Stimulated activated CD8-positive, alpha-beta memory T cell treated with anti-CD3 and anti-CD28 coated beads, Interleukin-15, amount 100 ng/mL, for 4 hours (primary cell): ENCODE measurements at regions not wholly inside any gene's neighbourhood (a gene's known extent, or its start where the extent isn't known, plus 50 kb on each side); places are given as distances from the start of the nearest gene placed in this dataset.

Experiments
- DNase-seq, 2 donors: peaks; one replicate each; pipeline ENCODE4 v3.0.0-alpha.2; 2020; ENCODE audit warnings: low read depth in 2 of 2

DNA sequence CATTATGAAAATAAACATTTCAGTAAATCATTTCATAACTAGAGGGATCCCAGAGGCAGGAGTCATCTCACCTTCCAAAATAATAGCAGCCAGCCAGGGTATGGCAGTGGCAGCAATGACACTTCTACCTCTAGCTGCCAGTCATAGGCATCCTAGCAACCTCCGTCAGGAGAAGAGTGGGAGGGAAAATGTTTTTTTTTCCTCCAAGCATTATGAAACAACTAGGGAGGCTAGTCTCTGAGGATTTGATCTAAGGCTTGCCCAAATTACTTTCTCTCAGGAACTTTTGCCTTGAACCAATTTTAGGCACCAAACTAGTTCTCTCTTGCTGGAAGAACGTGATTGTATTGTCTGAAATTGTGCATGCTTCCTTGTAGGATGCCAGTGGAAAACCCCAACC is 208.7 kb upstream of the PREP start:
- no peak for DNase-seq

DNA sequence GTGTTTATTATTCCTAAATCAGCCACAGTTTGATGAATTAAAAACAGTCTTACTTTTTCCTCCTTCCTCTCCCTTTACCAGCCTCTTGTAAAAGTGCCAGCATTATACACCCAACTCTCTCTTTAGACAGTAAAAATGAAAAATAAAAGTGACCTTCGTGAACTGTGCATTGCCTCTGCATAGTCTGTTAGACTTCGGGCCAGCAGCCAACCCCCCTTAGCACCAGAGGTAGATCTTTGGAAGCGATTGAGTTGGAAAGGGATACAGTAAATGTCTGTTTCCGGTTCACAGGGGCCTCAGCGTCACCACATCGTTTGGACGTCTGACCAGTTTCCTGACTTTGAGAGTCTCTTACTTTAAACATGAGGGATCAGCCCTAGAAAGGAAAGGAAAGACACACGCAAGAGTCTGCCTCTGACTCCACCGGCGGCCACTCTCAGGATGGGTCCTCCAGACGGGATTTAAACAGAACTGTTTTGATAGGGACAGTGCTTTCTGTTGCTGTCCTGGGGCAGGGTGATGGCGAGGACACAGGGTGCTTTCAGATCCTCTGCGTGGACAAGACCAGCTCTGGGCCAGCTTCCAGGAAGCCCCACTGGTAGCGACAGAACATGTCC is 206.6 kb upstream of the PREP start:
- DNase-seq = no peak

DNA sequence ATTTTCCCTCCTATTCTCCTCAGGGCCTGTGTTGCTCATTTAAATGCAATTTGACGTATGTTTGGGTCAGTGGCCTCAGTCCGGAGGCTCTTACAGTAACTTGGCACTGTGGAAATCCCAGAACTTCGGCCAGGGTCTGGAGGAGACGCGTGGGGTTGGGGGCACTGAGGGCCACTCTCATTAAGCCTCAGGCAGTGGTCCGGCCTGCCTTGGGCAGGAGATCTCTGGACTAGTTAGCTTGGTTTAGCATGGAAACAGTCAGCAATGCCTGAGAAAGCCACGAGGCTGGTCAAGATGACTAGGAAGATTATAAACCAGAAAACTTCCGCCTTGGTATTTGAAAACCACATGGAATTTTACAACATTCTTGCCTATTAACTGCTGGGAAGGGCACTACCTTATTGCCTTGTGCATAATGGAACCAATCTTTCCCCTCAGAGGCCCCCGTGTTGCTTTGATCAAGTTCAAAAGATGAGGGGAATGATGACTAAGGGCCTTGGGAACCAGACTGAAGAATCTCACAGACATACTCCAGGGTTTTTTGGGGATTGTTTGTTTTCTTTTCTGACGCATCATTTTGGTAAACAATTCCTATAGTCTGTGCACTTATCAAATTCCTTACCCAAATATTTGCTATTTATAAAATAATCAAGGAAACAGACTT is 206.0 kb upstream of the PREP start:
- no peak for DNase-seq

DNA sequence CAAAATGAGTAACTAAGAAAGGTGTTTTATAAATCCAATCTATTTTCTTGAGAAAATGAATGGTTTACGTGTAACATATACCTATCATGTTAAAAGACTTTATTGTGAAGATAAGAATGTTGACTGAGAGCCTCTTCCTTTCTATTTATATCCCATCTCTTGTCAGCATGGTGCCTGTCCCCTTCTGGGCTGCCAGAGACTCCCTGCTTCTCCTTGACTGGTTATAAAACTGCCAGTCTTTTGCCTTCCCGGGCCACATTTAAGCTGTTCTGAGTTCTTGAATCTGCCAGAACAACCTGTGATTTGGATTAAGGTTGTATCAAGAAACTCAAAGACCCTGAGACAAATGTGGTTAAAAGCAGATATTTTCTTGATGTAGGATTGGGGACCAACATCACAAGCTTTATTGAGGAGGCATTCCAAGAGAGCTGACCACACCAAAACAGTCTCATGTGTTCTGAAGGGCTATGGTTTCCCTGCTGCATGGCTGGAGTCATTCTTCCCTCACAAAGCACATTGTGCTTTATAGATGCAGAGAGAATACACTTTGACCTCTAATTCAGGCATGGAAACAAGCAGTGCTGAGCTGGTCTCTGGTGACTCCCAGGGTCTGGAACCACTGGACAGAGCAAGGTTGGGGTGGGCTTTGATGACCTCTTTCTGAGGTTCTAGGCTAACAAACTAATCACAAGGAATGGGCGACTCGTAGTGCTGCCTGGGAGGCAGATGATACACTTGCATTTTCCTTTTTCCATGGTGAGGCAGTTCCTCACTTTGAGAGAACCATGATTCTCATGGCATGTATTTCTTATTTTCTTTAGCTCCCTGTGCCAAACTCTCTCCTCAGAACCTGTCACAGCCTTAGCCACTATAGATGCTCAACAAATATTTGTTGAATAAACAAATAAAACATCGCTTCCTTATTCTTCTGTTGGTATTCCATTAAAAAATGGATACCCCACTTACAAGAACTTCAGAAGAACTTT is 205.0 kb upstream of the PREP start:
- no peak for DNase-seq

DNA sequence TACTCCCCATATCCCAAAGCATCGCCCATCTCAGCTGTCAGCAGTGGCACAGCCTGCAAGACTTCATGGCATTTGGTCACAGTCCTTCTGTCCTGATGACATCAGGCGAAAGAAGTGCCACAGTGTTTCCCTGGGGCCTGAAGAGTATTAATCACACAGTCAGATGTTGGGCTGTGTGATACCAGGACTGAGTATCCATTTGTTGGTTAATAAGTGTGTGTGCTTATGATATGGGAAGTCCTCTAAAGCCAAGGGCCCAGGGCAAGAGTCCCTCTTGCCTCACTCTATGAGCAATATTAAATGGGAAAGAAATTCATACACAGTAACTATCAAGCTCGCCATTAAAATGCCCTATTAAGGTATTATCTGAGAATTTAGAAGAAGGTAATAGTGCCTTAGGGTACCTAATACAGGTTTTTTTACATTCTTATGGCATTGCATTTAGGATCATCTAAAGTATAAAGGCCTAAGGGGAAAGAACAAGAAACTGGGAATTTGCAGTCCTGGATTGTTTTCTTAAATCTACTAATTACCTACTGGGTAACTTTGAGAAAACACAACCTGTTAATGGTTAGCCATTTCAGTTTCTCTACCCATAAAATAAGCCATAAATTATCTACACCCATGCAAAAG is 204.1 kb upstream of the PREP start:
- no peak for DNase-seq

DNA sequence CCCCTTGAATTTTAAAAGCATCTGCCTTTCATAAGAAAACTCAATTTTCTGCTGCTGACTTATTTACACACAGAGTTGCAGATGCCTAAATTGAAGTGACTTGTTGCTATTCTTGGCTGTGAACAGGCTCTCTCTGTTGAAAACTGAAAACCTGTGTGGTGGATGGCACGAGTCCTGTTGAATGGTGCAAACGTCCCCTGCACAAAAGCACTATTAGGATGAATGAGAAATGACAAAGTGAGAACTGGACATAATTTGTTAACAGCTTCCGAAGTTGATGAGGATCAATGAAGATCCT is 201.7 kb upstream of the PREP start:
- DNase-seq = no peak

DNA sequence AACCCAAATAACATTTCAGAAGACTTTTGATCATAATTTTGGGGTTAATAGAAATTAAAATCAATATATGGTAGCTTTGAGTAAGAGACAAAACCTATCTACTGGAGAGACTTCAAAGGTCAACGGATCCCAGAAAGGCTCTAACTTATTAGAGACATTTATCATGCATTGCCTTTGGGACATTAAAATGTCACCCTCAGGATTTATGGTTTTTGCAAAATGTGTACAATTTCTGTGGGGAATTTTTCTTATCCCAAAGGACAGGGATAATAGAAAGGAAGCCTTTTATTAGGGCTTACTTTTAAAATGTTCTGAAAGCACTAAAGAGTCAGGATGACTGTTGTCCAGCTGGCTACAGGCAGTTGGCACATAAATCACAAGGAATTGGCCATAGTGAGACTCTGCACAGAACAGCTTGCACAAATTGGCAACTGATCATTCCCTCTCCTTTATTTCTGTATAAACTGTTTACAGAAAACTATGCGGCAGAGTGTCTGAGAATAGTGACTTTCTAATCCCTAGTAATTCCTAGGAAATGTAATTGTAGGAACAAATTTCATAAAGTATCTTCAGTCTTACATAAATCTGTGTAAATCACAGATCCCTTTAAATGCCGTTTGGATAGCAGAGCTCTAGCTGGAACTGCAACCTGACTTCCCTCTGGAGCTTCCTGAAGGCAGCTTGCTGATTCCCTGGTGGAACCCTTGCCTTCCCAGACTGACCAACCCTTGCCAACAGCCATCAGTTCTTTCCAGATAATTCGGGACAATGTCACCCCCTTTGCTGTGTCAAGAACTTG is 201.1 kb upstream of the PREP start:
- no peak for DNase-seq

DNA sequence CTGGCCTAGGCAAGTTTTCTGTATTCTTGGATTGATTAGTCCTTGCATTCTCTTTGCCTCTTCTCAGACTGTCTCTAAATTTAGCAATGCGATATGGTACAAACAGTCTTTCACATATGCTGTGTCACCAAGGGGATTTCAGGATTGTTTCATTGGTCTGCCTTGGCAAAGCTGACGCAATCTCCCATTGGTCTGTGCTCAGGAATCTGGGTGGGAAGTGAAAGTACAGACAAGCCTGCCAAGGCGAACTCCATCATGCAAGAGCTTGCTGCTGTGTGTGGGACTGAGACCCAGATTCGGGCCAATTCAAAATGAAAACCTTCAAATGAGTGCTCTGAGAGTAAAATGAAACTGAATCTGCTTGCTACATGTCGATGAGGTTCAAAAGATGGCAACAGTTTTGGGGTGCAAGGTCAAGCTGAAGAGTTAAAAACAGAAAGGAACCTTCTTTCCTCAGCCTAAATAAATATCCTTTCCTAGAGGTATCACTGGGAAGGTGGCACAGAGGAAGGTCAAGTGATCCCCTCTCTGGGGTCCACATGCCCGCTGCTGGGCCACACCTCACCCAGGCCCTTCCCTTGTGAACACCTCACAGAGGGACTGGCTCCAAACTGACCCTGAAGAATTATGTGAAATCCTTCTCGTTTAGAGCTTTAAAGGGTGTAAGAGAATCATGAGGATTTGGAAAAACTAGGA is 198.8 kb upstream of the PREP start:
- DNase-seq = no peak

DNA sequence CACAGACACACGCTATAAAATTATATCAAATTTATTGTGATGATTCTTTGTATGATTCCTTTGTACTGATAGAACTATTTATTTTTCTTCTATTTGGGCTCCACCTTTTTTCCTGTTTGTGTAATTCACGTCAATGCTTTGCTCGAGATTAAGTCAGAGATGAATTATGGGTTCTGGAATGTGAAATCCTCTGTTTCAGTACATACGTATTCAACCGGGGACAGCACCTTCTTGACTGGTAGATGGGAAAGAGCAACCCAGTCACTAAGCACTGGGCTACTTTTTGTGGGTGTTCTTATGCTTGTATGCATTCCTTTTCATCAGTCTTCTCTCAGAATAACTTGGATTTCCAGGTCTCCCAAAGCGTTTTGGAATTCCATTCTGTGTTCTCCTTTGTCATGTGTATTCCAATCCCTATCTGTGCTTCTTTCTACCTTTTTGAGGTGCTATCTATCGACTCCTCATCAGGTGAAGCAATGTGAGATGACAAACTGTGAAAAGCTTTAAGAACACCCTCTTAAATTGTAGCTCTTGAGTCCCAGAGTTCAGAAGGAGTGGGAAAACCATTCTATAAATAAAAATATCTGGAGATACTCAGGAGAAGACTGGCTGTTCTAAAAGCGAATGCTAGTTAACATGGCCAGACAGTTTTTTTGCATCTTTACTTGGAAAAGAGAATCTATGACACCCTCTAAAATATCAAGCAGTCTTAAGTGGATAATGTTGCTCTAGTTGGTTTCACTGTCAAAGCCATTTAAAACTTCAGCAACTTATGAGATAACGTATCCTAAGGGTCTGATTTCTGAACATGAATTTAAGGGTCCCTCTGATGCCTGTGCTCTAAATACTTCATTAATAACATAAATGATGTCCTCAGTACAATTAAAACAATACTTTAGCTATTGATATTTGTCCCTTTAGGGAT is 197.7 kb upstream of the PREP start:
- no peak for DNase-seq

DNA sequence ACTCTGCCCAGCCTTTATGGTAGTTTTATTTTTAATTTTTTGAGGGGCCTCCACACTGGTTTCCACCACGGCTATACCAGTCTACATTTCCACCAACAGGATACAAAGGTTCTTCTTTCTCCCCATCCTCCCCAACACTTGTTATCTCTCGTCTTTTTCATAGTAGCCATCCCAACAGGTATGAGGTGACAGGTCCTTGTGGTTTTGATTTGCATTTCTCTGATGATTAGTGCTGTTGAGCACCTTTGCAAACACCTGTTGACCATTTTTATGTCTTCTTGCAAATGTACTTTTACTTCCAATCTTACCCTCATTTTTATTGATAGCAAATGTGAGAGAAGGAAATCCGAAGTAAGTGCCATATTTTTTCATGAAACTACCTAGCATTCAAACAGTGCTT is 195.4 kb upstream of the PREP start:
- DNase-seq = no peak

DNA sequence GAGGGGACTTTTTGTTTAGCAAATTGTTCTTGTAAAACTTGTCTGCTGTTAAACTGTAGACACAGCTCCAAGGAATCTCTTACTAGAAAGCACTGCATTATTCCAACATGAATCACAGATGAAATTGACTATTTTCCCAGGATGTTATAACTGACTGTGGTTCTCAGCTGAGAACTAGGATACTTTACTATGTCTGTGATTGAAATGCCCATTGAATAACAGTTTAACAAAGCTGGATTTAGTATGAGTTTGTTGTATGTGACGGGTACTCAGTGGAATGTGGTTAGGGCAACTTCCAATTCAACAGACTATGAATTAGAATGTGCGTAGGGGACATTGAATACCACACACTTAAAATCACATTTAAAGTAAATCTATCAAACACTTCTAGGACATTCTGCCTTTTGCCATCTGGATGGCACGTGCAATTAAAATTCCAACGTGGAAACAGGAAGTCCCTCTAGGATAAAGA is 193.4 kb upstream of the PREP start:
- DNase-seq = no peak

DNA sequence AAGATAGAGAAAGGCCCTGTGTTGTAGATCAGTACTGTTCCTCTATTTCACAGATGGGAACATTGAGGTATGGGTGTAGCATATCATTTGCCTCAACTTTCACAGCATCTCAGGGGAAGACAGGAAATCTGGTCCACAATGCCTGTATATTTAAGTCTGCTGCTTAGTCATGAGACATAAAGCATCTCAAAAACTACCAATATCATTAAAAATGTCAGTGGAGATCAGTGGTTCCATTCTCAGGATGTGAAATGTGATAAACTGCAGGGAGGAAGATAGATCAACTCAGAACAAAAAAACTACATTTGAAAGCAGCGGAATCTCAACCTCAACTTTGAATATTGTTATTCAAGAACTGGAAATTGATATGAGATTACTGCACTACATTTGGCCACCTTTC is 192.9 kb upstream of the PREP start:
- no peak for DNase-seq

DNA sequence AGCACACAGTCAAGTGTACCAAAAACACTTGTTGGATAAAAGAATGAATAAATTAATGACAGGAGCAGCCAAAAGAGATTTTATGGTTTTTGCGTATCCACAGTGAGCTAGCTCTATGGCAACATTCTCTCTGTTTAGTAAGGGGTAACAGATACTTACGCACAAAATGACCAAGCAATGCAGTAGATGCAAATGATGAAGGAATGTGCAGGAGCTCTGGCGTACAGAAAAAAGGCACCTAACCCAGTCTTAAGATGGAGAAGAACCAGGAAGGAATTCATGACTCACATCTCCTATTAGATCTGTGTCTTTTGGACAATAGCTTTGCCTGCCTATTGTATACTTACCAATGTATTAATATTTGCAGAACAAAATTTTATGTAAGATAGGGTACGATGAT is 191.9 kb upstream of the PREP start:
- DNase-seq = no peak

DNA sequence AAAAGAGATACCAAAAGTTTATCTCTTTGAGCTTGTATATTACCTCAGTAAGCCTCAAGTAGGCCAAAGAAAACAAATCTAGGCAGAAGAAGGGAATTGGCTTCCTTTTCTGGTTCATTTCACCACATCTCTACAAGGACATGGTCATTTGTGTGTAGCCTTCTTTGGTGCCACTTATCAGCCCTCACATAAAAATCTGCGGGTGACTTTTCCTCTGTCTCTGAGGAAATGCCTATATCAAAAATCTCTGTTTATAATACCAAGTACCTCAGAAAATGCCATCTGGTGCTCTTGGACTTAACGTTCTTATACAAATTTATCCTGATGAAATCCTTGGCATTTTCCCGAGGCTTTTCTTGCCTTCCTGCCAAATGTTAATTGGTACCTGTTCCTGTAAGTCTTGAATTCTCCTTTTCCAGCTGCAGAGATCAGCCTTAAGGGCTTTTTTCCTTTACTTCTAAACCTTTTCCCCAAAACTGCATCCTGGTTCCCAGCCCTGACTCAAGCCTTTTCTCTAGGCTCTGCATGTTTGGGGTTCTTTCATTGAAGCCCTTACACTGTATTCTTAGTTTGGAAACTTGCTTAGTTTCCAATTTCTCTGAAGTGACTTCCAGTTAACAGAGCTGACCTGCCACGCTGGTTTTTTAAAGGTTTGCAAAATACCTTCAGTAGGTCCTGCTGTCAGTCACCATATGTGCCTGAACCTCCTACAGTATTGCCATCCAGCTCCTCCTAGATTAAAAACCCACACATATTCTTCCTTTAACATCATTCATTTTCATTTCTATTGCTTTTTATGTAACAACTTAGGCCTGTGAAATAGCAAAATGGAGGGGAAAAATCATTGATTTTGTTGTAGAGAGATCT is 191.2 kb upstream of the PREP start:
- no peak for DNase-seq

DNA sequence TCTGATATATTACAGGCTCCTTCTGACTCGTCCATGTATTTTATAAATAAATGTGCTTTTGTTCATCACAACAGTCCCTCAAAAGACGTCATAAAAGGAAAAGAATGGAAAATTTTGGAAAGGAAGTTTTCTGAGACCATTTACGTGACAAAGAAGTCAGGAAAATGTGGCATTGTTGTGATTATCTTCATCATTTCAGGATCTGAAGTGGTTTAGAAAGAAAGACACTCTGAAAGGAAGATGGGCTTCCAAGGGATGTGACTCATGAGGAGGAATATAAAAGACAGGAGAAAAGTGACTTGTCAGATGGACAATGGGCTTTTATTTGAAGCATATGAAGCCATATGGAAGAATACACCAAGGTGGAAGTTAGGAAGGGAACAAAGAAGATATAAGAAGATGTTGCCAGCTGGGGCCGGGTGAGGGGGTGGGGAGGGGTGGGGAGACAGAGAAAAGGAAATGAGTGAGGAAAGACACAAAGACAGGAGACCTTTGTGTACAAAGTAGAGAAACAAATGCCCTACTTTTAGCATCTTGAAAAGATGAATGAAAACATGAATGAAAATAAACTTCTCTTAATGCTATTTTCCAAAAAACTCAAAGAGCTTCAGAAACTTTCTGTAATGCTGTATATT is 190.3 kb upstream of the PREP start:
- no peak for DNase-seq

DNA sequence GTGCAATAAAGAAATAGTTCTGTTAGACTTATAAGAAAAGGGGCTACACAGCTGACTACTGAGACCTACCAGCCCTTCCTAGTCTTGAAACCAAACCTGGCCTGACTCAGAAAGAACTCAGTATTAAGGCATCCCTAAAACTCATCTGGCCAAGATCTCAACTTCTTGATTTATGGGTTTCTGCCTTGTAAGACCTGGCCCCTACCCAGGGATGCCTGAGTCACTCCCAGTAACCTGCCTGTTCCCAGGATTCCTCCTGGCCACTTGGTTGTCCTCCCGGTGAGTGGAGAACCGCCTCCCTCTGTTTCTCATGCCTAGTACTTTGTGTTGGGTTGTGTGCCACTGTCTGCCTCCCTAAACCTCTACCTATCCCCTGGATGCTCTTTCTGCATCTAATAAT is 189.4 kb upstream of the PREP start:
- no peak for DNase-seq

DNA sequence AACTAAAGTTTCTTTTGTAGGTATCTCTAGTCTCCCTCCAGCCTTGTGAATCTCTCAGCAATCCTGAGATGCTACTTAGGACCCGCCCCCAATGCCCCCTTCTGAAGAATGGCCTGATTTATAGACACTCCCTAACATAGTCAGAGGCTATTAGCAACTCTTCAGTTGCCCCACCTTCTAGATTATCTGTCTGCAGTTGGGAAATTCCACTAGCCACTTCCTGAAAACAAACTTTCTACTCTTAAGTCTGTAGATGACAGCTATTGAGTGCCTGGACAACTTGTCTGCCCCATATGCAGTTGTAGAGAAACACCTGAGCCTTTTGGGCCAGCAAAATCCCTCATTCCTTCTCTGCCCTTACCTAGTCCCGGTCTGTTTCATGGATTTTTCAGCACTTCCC is 188.2 kb upstream of the PREP start:
- no peak for DNase-seq

DNA sequence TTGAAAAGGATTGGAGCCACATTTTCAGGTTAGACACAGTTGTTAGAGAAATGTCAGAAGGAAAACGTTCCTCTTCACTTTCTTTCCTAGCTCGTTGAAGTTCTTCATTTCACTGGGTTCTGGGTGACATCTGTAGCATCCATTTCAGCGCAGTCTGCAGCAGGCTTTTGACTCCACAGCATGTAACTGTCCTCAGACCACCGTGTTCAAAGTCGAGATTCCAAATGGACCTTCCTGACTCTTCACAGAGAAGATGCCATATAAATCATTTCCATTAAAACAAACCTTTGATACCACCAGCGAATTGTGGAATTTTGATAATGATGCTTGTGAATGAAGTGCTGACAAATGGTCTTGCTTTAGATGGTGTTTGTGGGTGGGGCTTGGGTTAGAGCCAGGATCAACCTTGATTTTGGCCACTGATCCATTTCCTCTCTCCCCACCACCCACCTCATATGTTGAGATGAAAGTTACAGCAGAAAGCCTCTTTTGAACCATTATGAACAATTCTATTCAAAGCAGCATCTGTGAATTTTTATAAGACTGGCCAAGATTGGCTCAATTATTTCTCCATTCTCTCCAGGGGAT is 185.3 kb upstream of the PREP start:
- no peak for DNase-seq
